ENCODE measurements at regions not wholly inside any gene's neighbourhood (a gene's known extent, or its start where the extent isn't known, plus 50 kb on each side); places are given as distances from the start of the nearest gene placed in this dataset.
A peak's percentile ranks its signal among the peaks of the same experiment; 100 is the strongest.

DNA sequence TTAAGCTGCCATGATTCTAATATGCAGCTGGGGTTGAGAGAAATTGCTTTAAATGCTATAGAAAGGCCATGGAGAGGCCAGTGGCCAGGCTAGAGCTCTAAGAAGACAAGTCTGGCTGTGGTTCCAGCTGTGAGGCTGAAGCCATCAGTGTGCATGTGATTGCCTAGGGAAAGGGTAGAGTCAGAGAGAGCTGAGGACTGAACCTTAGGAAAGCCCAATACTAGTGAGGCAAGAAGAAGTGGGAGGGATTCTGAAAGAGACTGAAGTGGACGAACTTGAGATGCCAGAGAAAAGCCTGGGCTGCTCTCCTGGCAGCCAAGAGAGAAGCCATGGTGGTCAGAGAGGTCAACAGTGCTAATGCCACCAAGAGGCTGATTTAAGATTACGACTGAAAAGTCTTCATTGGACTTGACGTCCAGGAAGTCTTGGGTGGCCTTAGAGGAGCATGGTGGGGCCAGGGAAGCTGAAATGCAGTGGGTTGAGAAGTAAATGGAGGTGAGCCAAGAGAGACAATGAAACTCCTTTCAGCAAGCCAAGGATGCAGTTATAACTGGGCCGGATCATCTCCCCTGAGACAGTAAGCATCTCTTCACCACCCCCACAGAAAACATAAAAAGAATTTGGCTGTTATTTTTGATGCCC is 133.2 kb downstream of the TMEM174 start:
- no peak for DNase-seq

DNA sequence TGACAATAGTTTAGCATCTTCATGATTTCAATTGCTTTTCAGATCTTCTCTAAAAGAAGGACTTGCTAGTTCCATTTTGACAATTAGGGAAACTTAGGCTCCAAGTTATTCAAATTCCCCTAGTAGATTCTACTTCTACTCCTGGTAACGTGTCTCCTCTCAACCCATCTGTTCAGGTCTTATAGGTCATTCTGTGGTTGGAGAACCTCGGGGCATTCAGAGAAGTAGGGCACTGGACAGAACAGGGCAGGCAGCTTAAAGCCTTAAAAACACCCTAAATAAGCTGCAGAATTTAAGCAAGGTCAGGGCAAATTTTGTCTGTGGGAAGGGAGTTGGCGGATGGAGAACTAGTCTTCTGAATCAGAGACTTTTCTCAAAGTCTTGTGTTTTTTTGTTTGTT is 132.4 kb downstream of the TMEM174 start:
- DNase-seq, result no peak

DNA sequence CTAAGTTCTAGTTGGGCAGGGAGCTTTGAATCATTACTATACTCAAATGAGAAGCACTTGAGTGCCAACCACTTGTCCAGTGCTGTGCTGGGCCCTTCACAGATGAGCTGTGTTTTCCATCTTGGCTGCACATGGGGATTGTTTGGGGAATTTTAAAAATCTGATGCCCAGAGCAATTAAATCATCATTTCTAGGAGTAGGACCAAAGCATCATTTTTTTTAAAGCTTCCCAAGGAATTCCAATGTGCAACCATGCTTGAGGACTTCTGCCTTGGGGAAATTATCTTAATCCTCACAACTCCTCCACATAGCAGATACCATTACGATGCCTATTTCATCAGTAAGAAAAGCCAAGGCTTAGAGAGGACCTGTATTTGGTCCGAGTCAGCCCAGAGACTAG is 131.4 kb downstream of the TMEM174 start:
- DNase-seq, result no peak

- no peak for DNase-seq
Observed at GRCh38 chr5:73303148-73304079, 130.4 kb downstream of the TMEM174 start.

DNA sequence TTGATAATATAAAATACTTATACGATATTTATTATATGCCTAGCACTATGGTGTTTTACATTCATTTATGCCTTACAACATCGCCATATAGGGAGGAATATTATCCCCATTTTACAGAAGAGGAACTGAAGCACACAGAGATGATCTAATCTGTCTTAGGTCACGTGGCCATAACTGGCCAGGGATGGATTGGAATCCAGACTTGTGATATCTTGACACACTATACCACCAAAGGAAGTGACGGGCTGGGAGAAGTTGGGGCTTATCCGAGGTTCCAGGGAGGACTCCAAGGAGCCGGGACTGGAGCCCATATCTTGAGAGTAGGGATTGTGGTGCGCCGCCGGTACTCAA is 129.8 kb downstream of the TMEM174 start:
- DNase-seq, result no peak

GRCh38 chr5:73301208-73301901 is 128.4 kb downstream of the TMEM174 start:
- no peak for DNase-seq

DNA sequence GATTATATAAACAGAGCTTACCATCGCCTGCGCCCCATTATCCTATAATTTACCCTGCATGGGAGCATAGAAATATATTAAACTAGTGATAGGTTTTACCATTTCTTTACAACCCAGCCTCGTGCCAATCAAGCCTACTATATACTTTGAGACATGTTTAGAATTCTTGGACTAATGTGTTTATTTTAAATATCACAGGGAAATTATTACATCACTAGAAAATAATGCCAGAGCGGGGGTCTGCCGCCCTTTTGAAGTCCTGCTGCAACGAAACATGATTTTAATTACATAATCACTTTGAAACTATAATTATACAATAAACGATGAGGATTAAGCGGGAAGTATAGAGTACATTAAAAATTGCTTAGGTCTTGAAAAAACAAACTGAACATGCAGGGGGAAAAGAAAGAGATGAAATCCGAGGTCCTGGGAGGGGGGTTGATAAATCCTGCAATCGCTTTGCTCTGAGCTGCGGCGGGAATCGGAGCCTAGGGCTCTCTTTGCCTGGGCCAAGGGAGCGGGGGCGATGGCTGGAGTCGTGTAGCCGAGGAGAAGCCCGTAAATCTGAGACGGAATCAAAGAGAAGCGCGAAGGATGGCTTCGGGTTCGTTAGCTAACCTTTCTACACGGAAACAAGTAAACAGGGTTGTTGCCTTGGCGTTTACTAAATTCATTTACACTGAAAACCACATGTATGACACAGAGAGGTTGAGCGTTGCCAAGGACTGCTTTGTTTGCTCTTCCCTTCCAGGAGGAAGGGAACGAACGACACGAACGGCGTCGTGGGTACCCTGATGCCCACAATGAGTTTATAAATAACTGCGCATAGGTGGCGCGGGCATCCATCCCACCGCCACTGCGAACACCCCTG is 127.6 kb downstream of the TMEM174 start:
- no peak for DNase-seq

DNA sequence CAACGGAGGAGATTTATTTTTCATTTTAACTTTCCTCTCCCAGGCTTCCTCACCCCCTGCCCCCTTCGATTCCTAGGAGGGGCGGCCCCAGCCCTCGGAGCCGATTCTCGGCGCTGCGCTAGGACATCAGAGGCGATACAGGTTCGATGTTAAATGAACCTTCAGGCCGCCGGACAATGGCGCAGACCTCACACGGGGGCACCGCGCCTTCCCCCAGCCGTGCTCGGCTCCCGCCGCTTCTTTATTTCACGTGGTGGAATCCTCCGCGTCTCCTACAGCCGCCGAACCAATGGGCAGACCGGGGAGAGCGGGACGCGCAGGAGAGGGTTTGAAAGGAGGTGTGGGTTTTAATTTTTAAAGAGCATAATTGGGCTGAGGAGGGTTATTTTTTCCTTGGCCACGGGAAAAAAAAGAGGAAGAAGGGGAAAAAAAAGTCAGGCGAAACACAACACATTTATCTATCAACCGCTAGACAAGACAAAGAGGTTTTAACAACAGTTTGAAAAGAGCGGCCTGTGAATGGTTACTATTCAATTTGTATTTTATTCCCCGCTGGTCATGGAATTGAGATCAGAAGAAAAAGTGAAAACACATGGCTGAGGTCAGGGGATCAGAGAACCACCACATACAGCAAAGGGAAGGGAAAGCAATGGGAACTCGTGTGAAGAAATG is 126.8 kb downstream of the TMEM174 start:
- DNase-seq, result no peak

- DNase-seq, result peak in 1 of 2 experiments; percentile 16
Observed at GRCh38 chr5:73298772-73299630, 126.0 kb downstream of the TMEM174 start.

GRCh38 chr5:73298251-73298771 is 125.3 kb downstream of the TMEM174 start:
- DNase-seq, result no peak

GRCh38 chr5:73297430-73297829 is 124.4 kb downstream of the TMEM174 start:
- DNase-seq, result no peak

DNA sequence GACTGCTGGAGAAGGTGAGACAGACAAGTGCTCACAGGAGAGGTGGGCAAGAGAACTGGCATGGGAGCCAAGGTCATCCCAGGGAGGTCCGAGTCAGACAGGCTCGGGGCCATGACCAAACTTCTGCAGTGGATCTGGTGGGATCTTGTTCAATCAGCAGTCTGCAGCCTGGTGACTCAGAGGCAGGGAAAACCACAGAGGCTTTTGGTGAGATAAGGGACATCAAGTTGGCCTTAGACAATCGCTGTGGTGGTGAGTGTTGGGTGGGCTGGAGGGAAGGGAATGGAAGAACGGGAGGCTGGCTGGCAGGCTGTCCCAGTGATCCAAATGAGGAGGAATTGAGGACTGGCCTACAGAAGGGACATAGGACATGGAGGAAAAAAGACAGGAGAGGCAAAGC is 123.8 kb downstream of the TMEM174 start:
- no peak for DNase-seq

GRCh38 chr5:73295921-73296320 is 122.9 kb downstream of the TMEM174 start:
- DNase-seq, result no peak

GRCh38 chr5:73295447-73295846 is 122.5 kb downstream of the TMEM174 start:
- no peak for DNase-seq

DNA sequence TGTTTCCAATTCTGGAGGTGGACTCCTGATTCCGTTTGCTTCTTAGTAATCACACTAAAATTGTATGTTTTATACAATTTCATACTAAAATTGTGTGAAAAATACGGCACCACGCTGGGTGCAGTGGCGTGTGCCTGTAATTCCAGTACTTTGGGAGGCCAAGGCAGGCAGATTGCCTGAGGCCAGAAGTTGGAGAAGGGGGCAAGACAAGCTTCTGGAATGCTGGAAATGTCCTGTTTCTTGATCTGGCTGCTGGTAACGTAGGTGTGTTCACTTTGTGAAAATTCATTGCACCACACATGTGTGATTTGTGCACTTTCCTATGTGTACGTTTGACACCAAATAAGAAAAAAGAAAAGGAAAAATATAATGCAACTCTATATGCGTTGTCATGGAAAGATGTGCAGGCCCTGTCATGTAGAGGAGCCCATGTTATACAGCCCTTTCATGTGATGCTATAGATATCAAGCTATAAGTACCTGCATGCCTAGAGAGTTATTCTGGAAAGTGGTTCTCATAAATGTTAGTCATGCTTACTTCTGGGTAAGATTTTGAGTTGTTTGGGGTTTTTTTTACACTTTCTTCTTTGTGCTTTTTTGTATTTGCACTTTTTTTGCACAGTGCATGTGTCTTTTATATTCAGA is 119.9 kb downstream of the TMEM174 start:
- no peak for DNase-seq

DNA sequence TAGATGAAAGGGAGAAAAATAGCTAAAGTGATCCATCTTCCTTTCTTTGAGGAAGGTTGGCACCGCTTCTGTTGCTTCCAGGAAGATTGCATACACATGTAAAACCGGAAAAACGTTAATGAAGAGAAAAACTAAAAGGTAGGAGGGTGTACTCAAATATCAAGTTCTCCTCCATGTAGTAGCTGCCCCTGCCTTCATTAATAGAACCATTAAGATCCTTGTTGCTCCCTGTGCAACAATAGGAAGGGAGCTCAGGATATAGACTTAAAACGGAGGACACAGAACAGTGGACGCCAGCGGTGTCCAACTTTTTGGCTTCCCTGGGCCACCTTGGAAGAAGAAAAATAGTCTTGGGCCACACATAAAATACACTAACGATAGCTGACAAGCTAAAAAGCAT is 118.9 kb downstream of the TMEM174 start:
- DNase-seq, result no peak

DNA sequence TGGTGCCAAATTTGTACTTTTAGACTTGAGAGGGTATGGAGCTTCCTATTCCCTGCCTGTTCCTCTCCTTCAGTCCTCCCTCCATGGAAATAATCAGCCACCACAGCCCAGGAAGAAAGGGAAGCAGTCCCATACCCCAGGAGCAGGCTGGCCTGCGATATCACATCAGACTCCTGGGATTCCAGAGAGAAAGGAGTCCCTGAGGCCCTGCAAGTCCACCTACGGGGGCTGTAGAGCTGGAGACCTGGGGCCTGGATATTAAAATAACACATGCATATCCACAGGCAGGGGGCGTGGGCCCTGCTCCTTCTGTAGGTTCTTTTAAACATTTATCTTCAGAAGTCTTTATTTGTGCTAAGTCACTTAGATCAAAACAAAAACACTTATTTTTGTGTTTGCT is 117.2 kb downstream of the TMEM174 start:
- no peak for DNase-seq

DNA sequence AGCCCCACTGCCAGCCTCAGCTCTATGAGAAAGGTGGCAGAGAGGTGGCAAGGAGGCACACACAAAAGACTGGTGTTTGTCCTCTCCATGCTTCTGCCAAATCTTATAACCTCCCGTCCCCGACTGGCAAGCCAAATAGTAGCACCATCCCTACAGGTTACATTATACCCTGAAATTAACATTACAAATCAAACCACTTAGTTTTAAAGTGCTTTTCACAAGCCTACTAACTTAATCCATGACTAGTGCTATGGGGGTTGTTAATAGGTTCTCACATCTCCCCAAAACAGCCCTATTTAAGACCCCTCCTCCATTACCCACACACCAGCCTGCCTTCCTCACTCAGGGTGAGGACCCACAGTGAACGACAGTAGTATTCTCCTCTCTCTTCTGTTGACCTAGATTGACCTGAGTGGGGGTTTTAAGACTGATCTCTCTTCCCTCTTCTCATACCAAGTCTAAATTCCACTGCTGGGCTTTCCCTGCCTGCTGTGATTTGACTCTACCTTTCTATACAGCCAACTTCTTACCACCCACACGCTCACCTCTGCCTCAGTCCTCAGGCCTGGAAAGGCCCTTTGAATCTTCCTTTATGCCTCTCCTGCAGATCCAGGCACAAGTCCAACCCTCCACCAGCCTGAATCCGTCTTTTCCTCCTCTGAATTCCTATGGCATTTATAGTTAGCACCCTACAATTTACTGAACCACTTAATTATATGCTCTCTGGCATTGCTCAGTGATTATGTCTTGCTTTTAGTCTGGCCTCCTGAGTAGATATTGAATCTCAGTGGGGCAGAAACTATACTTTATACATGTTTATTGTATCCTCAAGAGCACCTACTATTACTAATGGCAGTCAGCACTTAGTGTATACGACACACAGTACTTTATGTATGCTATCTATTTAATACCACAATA is 116.1 kb downstream of the TMEM174 start:
- DNase-seq, result no peak

DNA sequence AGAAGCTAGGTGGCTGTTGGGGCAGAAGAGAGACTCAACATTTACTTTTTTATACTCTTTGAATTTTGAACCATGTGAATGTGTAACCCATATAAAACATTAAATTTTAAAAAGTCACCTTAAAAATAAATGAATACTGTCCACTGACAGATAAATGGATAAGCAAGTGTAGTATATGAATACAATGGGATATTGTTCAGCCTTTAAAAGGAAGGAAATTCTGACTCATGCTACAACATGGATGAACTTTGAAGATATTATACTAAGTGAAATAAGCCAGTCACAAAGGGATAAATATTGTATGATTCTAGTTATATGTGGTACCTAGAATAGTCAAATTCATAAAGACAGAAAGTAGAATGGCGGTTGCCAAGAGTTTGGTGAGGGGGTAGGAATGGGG is 113.9 kb downstream of the TMEM174 start:
- no peak for DNase-seq
